HUES64 (cell line): ENCODE measurements at regions not wholly inside any gene's neighbourhood (a gene's known extent, or its start where the extent isn't known, plus 50 kb on each side); places are given as distances from the start of the nearest gene placed in this dataset.

Experiments
- H3K27ac ChIP-seq: 2 replicates; pipeline ENCODE4 v1.7.0; 2013; ENCODE audit warnings: low read depth, low read length, inconsistent platforms
- H3K27me3 ChIP-seq: 2 replicates; pipeline ENCODE4 v1.6.1; 2013; ENCODE audit warnings: mild to moderate bottlenecking, low read length; ENCODE audit not compliant: insufficient read depth
- H3K36me3 ChIP-seq: 2 replicates; pipeline ENCODE4 v1.6.1; 2013; ENCODE audit warnings: mild to moderate bottlenecking, low read length; ENCODE audit not compliant: insufficient read depth
- H3K4me1 ChIP-seq: 2 replicates; pipeline ENCODE4 v1.6.1; 2013; ENCODE audit warnings: mild to moderate bottlenecking, low read length, moderate library complexity; ENCODE audit not compliant: insufficient read depth
- H3K4me3 ChIP-seq: 2 replicates; pipeline ENCODE4 v1.5.1; 2013; ENCODE audit warnings: mild to moderate bottlenecking, low read length, moderate library complexity
- H3K9ac ChIP-seq: 2 replicates; pipeline ENCODE4 v1.6.1; 2013; ENCODE audit warnings: mild to moderate bottlenecking, low read depth, low read length
- H3K9me3 ChIP-seq: 2 replicates; pipeline ENCODE4 v1.6.1; 2013; ENCODE audit warnings: low read depth, low read length; ENCODE audit not compliant: insufficient read depth
- WGBS: fragments of 150-250, 120-280 bp; methylation state at CpG from one replicate; pipeline ENCODE4 v1.1.7; 2013; ENCODE audit warnings: missing lambda C conversion rate; 5-methylcytosine and 5-hydroxymethylcytosine counted together

DNA sequence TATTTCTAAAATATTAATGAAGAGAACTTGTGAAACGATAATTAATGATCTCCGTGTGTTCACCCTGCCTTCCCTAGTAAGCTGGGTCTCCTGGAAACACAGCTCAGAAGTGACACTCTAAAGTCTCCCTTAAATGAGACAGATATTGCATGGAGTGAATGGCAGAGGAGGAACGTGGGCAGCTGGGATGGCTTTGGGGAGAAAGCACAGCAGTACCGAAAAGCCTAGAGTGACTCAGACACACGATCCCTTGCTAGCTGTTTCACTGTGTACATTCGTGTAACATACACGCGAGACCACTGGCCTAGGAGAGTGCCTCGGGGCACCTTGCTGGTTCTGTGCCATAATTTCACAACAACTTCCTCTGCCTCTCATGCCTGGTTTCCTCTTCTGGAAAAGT lies 199.9 kb upstream of the TCERG1L start:
- Histone ChIP-seq H3K4me3 (no peak overlapping the region), H3K36me3 (no peaks in the 10 kb centered on the region), H3K27ac (no peak overlapping the region), H3K9me3 (peaks cover 22% of the 10 kb centered on the region), H3K27me3 (0 out of 2 replicates have a peak, but pooled peaks cover 4% of the 10 kb centered on the region), H3K9ac (no peak overlapping the region), H3K4me1 (peaks cover 4% of the 10 kb centered on the region; the same call in 1 of the 2 replicates)
- 95% methylated on average over 9 of the region's 9 CpGs for WGBS

DNA sequence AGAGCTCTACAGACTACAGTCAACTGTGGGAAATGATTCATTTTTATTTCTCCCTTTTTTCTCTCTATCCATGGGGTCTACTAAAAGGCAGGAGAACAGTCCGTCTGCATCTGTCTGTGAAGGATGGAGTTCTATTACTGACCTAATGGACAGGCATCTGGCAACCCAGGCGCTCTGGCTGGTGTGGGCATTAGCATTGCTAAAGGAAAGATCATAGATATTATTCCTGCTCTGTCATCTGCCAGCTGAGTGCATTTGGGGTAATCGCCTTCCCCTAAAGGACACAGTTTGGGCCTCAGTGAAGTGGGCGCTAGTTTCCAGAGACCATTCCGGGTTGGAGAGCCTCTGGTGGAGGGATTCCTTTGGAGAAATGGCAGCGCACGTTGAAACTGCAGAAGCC lies 201.3 kb upstream of the TCERG1L start:
- Histone ChIP-seq H3K9me3 (peaks cover 22% of the 10 kb centered on the region), H3K4me1 (peaks cover 4% of the 10 kb centered on the region; the same call in 1 of the 2 replicates), H3K27me3 (0 out of 2 replicates have a peak, but pooled peaks cover 4% of the 10 kb centered on the region), H3K27ac (no peak overlapping the region), H3K9ac (no peak overlapping the region), H3K36me3 (no peaks in the 10 kb centered on the region), H3K4me3 (no peak overlapping the region)
- WGBS: 95% methylated on average over 7 of the region's 7 CpGs

- H3K27ac ChIP-seq: no peak overlapping the region
- H3K9me3 ChIP-seq: peaks cover 22% of the 10 kb centered on the region
- H3K9ac ChIP-seq: no peak overlapping the region
- H3K4me1 ChIP-seq: peaks cover 4% of the 10 kb centered on the region; the same call in 1 of the 2 replicates
- no peaks in the 10 kb centered on the region for H3K36me3 ChIP-seq
- WGBS: 93% methylated on average over 4 of the region's 4 CpGs
- 0 out of 2 replicates have a peak, but pooled peaks cover 4% of the 10 kb centered on the region for H3K27me3 ChIP-seq
- H3K4me3 ChIP-seq: no peak overlapping the region
Observed at GRCh38 chr10:131513445-131513844, 201.9 kb upstream of the TCERG1L start.

- peaks cover 22% of the 10 kb centered on the region for H3K9me3 ChIP-seq
- peaks cover 4% of the 10 kb centered on the region; the same call in 1 of the 2 replicates for H3K4me1 ChIP-seq
- no peak overlapping the region for H3K9ac ChIP-seq
- WGBS: 81% methylated on average over 8 of the region's 8 CpGs
- no peak overlapping the region for H3K4me3 ChIP-seq
- no peaks in the 10 kb centered on the region for H3K36me3 ChIP-seq
- no peak overlapping the region for H3K27ac ChIP-seq
- 0 out of 2 replicates have a peak, but pooled peaks cover 4% of the 10 kb centered on the region for H3K27me3 ChIP-seq
Observed at GRCh38 chr10:131513901-131514300, 202.4 kb upstream of the TCERG1L start.

DNA sequence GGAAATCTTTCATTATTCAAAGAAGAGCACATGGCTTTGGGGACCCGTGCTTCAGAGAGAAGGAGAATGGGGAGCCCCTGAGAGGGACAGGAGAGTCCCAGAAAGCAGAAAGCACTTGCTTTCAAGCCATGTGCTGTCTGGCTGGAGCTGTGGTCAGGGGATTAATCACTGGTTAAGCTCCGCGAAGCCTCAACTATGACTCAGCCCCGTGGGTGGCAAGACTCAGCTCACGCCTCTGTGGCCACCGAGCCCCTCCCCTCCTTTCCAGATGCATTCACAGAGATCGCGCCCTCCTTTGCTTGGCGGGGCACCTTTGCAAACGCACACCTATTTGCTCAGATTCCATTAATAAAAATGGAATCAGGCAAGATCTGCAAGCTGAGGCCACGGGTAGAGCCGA lies 202.9 kb upstream of the TCERG1L start:
- H3K27me3 ChIP-seq: 0 out of 2 replicates have a peak, but pooled peaks cover 4% of the 10 kb centered on the region
- WGBS: 50% methylated on average over 12 of the region's 12 CpGs
- no peak overlapping the region for H3K9ac ChIP-seq
- H3K4me3 ChIP-seq: no peak overlapping the region
- peaks cover 22% of the 10 kb centered on the region for H3K9me3 ChIP-seq
- no peaks in the 10 kb centered on the region for H3K36me3 ChIP-seq
- H3K27ac ChIP-seq: no peak overlapping the region
- peaks cover 4% of the 10 kb centered on the region; the same call in 1 of the 2 replicates for H3K4me1 ChIP-seq

GRCh38 chr10:131516285-131516684 lies 204.8 kb upstream of the TCERG1L start:
- H3K9me3 ChIP-seq: peaks cover 10% of the 10 kb centered on the region
- 0 out of 2 replicates have a peak, but pooled peaks cover 4% of the 10 kb centered on the region for H3K27me3 ChIP-seq
- no peak overlapping the region for H3K27ac ChIP-seq
- H3K4me3 ChIP-seq: no peak overlapping the region
- H3K9ac ChIP-seq: no peak overlapping the region
- 86% methylated on average over 12 of the region's 12 CpGs for WGBS
- no peaks in the 10 kb centered on the region for H3K36me3 ChIP-seq
- H3K4me1 ChIP-seq: peaks cover 4% of the 10 kb centered on the region; the same call in 1 of the 2 replicates

DNA sequence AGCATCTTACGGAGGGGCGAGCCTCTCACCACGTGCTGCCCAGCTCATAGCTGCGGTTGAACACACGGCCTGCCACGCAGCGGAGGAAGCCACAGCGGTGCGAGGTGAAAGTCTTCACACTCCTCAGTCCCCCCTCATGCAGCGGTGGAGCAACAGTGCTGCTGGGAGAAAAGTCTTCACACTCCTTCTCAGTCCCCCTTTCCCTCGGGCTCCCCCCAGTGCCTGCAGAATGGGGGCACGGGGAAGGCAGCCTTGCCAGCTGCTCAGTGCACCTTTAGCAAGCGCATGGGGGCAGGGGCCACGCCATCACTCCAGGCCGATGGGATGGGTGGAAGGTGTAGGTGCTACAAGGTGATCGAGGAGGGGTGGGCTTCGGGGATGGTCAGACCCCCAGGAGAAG lies 206.3 kb upstream of the TCERG1L start:
- WGBS: 95% methylated on average over 17 of the region's 17 CpGs
- H3K9me3 ChIP-seq: no peaks in the 10 kb centered on the region

DNA sequence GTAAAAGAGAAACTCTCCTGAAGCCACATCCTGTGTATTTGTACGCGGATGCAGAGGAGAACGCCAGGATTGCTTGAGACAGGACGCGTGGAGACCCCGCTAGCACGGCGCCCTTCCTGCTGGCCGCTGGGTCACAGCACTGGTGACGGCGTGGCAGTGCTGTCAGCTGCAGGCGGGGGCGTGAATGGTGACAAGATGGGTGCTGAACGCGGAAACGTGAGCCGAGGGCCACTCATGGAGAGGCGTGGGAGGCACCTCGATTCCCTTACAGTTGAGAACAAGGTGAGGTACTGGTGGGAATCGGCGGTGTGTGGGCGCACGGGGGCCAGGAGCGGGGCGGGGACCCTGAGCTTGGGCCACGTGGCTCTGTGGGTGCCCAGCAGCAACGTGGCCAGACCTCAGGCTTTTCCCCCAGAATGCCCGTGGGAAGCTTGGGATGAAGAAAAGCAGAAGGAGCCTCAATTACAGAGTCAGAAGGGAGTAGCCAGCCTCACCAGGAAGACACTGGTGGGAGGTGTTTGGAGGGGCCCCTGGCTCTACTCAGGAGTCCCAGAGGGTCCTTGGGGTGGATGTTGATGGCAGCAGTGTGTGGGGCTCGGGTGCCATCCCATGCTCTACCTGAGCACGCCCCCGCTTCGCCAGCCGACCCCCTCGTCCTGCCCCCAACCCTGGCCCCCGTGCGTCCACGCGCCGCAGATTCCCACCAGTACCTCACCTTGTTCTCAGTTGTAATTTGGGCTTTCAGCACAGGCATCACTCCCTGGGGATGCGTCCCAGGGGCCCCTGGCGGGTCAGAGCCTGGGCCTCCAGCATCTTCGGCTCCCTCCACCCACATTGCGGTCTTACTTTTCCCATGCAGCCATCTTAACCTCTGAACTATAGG lies 208.4 kb upstream of the TCERG1L start:
- Histone ChIP-seq H3K4me3 (no peak overlapping the region), H3K9ac (no peak overlapping the region), H3K4me1 (no peaks in the 10 kb centered on the region), H3K36me3 (no peaks in the 10 kb centered on the region), H3K9me3 (peaks cover 5% of the 10 kb centered on the region; the same call in 1 of the 2 replicates), H3K27ac (no peak overlapping the region), H3K27me3 (no peaks in the 10 kb centered on the region)
- 95% methylated on average over 43 of the region's 43 CpGs for whole genome bisulfite sequencing

More for the DNA sequence above, 206.3 kb upstream of the TCERG1L start:
- no peak overlapping the region for H3K27ac ChIP-seq
- no peak overlapping the region for H3K9ac ChIP-seq
- 0 out of 2 replicates have a peak, but pooled peaks cover 4% of the 10 kb centered on the region for H3K27me3 ChIP-seq
- peaks cover 4% of the 10 kb centered on the region; the same call in 1 of the 2 replicates for H3K4me1 ChIP-seq
- H3K4me3 ChIP-seq: no peak overlapping the region
- no peaks in the 10 kb centered on the region for H3K36me3 ChIP-seq

DNA sequence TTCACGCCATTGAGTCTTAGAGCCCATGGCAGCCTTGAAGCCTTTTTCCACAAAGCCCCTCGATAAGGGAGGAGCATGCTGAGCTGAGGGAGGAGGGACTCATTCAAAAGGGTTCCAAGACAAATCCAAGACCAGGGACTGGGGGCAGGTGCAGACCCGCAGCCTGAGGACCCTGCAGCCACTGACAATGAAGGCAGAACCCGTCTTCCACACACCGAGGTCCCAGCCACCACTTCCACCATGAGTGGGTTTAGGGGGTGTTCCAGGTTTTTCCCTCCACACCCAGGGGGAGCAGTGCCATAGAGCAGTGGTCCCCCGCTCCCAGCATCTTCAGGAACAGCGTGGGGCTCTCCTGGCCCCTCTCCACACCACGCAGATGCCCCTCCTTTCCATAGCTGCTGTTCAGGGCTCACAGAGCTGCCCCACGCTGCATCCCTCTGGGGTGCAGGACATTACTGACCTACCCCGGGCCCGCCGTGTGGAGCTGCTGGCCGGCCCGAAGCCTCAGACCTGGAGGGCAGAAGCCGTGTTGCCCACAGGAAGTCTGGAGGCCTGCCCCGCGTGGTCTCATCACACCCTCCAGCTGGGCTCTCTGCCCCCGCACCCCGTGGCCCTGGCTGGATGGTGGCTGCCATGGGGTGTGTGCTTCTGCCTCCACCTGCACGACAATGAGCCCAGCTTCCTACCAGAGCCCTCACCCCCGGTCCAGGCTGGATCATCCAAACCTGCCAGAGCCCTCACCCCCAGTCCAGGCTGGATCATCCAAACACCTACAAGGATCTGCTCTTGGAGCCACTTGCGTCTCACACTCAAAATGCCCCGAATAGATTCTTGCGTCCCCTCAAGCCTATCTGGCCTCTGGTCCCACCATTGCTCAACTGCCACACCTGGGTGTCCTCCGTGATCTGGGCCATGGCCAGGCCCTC lies 220.0 kb upstream of the TCERG1L start:
- 93% methylated on average over 25 of the region's 25 CpGs for WGBS
- Histone ChIP-seq H3K9ac (no peak overlapping the region), H3K27ac (no peak overlapping the region), H3K4me1 (no peaks in the 10 kb centered on the region), H3K27me3 (no peaks in the 10 kb centered on the region), H3K36me3 (no peaks in the 10 kb centered on the region), H3K4me3 (no peak overlapping the region), H3K9me3 (0 out of 2 replicates have a peak, but pooled peaks cover 2% of the 10 kb centered on the region)

DNA sequence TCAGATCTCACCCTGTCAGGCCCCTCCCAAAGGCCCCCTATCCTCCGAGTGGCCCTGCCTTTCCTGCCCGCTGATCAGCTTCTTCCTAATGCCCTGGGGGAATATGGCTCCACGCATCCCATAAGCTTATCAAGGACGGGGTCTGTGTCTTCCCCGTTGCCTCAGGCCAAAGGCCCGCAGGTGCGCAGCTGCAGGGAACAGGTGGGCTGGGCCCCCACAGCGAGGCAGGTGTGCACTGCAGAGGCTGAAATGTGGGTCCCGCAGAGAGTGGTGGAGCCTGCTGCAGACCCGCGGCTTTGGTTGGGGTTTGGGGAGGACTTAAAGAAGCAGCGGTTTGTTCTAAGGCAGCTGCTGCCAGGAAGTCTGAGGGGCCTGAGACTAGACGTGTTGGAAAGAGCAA lies 220.8 kb upstream of the TCERG1L start:
- 93% methylated on average over 13 of the region's 13 CpGs for WGBS

More for the DNA sequence above, 220.8 kb upstream of the TCERG1L start:
- no peaks in the 10 kb centered on the region for H3K36me3 ChIP-seq
- H3K27me3 ChIP-seq: no peaks in the 10 kb centered on the region
- no peak overlapping the region for H3K4me3 ChIP-seq
- H3K27ac ChIP-seq: no peak overlapping the region
- H3K4me1 ChIP-seq: no peaks in the 10 kb centered on the region
- H3K9ac ChIP-seq: no peak overlapping the region
- no peaks in the 10 kb centered on the region for H3K9me3 ChIP-seq
